T-cell (primary cell): ENCODE measurements at regions not wholly inside any gene's neighbourhood (a gene's known extent, or its start where the extent isn't known, plus 50 kb on each side); places are given as distances from the start of the nearest gene placed in this dataset.
A peak's percentile ranks its signal among the peaks of the same experiment; 100 is the strongest.

Source experiments
- ATAC-seq, 4 experiments: fragments of 200-7000 bp in 3 of 4; fragments of 150-1000 bp in 1 of 4; cut with Tn5 transposase; replicated peaks in 1 of 4; 1 replicate in 3 of 4; 2 replicates in 1 of 4; pipeline ENCODE4 v1.10.0; 2021; ENCODE audit warnings: moderate library complexity in 3 of 4, mild to moderate bottlenecking in 2 of 4, moderate number of reproducible peaks in 1 of 4
- CTCF ChIA-PET, 2 donors: fragments of 300-600 bp; sonication (Branson Sonifier 250); formaldehyde crosslinking; loops; one replicate each; lab custom pipeline; 2022; ENCODE audit warnings: antibody characterized with exemption in 2 of 2; lab: Charles Lee
- POLR2A ChIA-PET, 2 donors: fragments of 300-600 bp; sonication (Branson Sonifier 250); formaldehyde crosslinking; loops; one replicate each; lab custom pipeline; 2022; ENCODE audit warnings: antibody characterized with exemption in 2 of 2; lab: Charles Lee
- DNase-seq, 35 experiments: peaks; one replicate each; pipeline versions ENCODE4 v3.0.0 to v3.0.0-alpha.2; 2013 to 2023
- H3K27ac ChIP-seq: one replicate; pipeline ENCODE4 v1.5.1; 2013; ENCODE audit warnings: low read length
- H3K27me3 ChIP-seq, 2 experiments: replicated peaks in 1 of 2; 1 replicate in 1 of 2; 2 replicates in 1 of 2; pipeline versions ENCODE4 v1.6.1 to v1.7.0; 2013; ENCODE audit warnings: low read length in 1 of 2, mixed read lengths in 1 of 2; ENCODE audit not compliant: control insufficient read depth in 2 of 2, insufficient read depth in 2 of 2; ENCODE audit errors: extremely low read depth in 1 of 2
- H3K36me3 ChIP-seq, 2 donors: 1 replicate in 1 of 2; 2 replicates in 1 of 2; pipeline versions ENCODE4 v1.6.1 to v1.7.0; 2013; ENCODE audit warnings: low read length in 1 of 2; ENCODE audit not compliant: control insufficient read depth in 2 of 2, insufficient read depth in 1 of 2; ENCODE audit errors: extremely low read depth in 1 of 2
- H3K4me1 ChIP-seq, 2 experiments: 1 replicate in 1 of 2; 2 replicates in 1 of 2; pipeline versions ENCODE4 v1.6.1 to v1.7.0; 2013; ENCODE audit warnings: low read length in 2 of 2, mixed read lengths in 1 of 2; ENCODE audit not compliant: insufficient read depth in 2 of 2, control insufficient read depth in 1 of 2; ENCODE audit errors: extremely low read depth in 1 of 2
- H3K4me3 ChIP-seq, 2 donors: 1 replicate in 1 of 2; 2 replicates in 1 of 2; pipeline versions ENCODE4 v1.5.1 to v1.7.0; 2013; ENCODE audit warnings: mild to moderate bottlenecking in 2 of 2, low read length in 1 of 2, moderate library complexity in 1 of 2; ENCODE audit not compliant: control insufficient read depth in 1 of 2; ENCODE audit errors: extremely low read depth in 1 of 2
- H3K9me3 ChIP-seq: 2 replicates; pipeline ENCODE4 v1.7.0; 2013
- H3K27ac Mint-ChIP-seq, 2 donors: one replicate each; pipeline ENCODE4 v1.8.0; 2020 to 2021; ENCODE audit warnings: mild to moderate bottlenecking in 2 of 2, mixed read lengths in 2 of 2
- H3K27me3 Mint-ChIP-seq, 2 donors: one replicate each; pipeline ENCODE4 v1.8.0; 2021 to 2022; ENCODE audit warnings: mixed read lengths in 2 of 2
- H3K36me3 Mint-ChIP-seq: one replicate; pipeline ENCODE4 v1.8.0; 2021; ENCODE audit warnings: mixed read lengths
- H3K4me1 Mint-ChIP-seq, 3 donors: one replicate each; pipeline ENCODE4 v1.8.0; 2020 to 2022; ENCODE audit warnings: mixed read lengths in 3 of 3, mild to moderate bottlenecking in 1 of 3
- H3K4me3 Mint-ChIP-seq, 3 donors: one replicate each; pipeline ENCODE4 v1.8.0; 2020 to 2022; ENCODE audit warnings: mild to moderate bottlenecking in 3 of 3, mixed read lengths in 3 of 3, moderate library complexity in 3 of 3
- H3K9me3 Mint-ChIP-seq, 3 donors: one replicate each; pipeline ENCODE4 v1.8.0; 2020 to 2022; ENCODE audit warnings: mixed read lengths in 3 of 3
- WGBS: methylation state at CpG from one replicate; pipeline ENCODE4 v1.1.5; 2013; ENCODE audit warnings: missing lambda C conversion rate; ENCODE audit not compliant: insufficient coverage; 5-methylcytosine and 5-hydroxymethylcytosine counted together

DNA sequence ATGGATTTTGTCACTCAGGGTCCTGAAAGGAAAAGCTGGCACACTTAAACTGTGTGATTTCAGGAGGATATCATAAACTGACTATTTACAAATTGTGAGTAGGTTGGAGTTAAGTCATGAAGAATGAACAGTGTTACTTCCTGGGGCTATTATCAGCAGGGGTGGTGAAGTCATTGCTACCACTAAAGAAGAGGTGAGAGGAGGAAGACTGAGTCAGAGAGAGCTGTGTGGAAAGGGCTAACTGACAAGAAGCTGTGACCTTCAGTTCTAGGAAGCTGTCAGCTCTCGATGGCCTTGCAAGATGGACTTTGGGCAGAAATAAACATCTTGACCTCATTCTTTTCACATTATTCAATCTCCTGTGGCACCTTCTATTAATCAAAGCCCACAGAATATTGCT lies 72.3 kb upstream of the STARD4 start:
- H3K27me3 ChIP-seq, result no peaks in the 10 kb centered on the region
- H3K36me3 Mint-ChIP-seq, result no peaks in the 10 kb centered on the region
- CTCF ChIA-PET, result no interaction called here
- H3K4me3 Mint-ChIP-seq, result no peak overlapping the region
- no peaks in the 10 kb centered on the region for H3K9me3 ChIP-seq
- H3K27ac ChIP-seq, result no peak overlapping the region
- H3K9me3 Mint-ChIP-seq, result no peaks in the 10 kb centered on the region
- H3K4me3 ChIP-seq, result no peak overlapping the region
- ATAC-seq, result no peak
- no CpG with 5 or more reads among the region's 1 CpG for WGBS
- no peaks in the 10 kb centered on the region for H3K4me1 ChIP-seq
- H3K27me3 Mint-ChIP-seq, result peaks cover 5 to 25% of the 10 kb centered on the region in 2 donors
- H3K4me1 Mint-ChIP-seq, result no peaks in the 10 kb centered on the region
- no peaks in the 10 kb centered on the region for H3K36me3 ChIP-seq
- peak in 1 of 35 experiments; percentile 3 for DNase-seq
- POLR2A ChIA-PET, result no interaction called here
- no peak overlapping the region for H3K27ac Mint-ChIP-seq

DNA sequence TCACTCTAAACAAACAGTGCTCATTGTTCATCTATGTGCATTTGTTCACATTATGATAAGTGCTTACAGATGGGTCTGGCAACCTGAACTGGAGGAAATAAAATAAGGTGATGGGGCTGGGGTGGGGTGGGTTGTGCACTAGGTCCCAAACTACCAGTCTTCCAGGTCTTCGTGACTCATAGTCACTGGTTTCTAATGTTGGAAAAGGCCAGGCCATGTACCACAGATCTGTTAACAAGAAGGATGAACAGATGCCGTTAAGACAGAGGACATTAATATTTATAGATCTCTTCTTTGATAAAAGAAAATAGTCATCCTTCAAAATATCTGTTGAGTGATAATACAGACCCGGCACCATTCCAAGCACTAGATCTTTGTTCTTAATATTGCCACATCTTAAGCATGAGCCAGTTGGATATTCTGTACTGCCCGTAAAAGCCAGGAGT lies 71.4 kb upstream of the STARD4 start:
- Histone ChIP-seq H3K27me3 (no peaks in the 10 kb centered on the region), H3K9me3 (no peaks in the 10 kb centered on the region), H3K36me3 (no peaks in the 10 kb centered on the region), H3K4me3 (no peak overlapping the region), H3K4me1 (no peaks in the 10 kb centered on the region), H3K27ac (no peak overlapping the region)
- no peak for ATAC-seq
- CTCF ChIA-PET, result no interaction called here
- H3K4me3 Mint-ChIP-seq, result no peak overlapping the region
- 100% methylated on average over 1 of the region's 4 CpGs for WGBS
- POLR2A ChIA-PET, result no interaction called here
- no peak for DNase-seq
- no peaks in the 10 kb centered on the region for H3K36me3 Mint-ChIP-seq
- no peaks in the 10 kb centered on the region for H3K4me1 Mint-ChIP-seq
- H3K9me3 Mint-ChIP-seq, result no peaks in the 10 kb centered on the region
- peaks cover 5 to 25% of the 10 kb centered on the region in 2 donors for H3K27me3 Mint-ChIP-seq
- no peak overlapping the region for H3K27ac Mint-ChIP-seq

DNA sequence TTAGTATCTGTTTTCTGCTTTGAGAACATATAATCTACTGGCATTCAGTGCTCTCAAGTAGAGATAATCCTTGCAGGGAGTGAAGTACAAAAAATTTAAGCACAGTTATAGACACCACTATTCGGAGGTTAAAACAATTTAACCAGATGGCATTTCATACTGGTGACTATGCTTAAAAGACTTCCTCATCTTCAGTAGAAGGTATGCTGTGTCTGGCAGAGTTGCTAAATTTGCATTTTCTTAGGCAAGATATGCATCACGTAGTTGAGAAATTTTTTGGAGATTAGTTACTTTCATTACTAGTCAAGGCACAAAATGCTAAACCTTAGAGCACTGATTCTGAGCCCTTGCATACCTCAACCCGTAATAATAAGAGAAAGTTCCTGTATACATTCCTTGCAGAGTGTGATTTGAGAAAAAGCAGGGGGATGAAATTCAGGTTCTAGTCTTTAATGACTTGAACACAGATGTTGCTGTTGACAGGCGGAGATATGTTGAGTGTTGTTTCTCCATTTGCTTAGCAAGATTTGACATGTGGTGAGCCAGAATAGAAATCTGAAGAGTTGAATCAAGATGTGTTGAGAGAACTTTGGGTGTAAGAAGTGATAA lies 70.8 kb upstream of the STARD4 start:
- DNase-seq, result no peak
- no peaks in the 10 kb centered on the region for H3K36me3 Mint-ChIP-seq
- ATAC-seq, result no peak
- peaks cover 5 to 23% of the 10 kb centered on the region in 2 donors for H3K27me3 Mint-ChIP-seq
- no peak overlapping the region for H3K27ac Mint-ChIP-seq
- H3K4me1 ChIP-seq, result no peaks in the 10 kb centered on the region
- H3K36me3 ChIP-seq, result no peaks in the 10 kb centered on the region
- H3K9me3 ChIP-seq, result no peaks in the 10 kb centered on the region
- H3K4me3 Mint-ChIP-seq, result no peak overlapping the region
- no peak overlapping the region for H3K4me3 ChIP-seq
- ChIA-PET CTCF (no interaction called here), POLR2A (no interaction called here)
- no peaks in the 10 kb centered on the region for H3K4me1 Mint-ChIP-seq
- H3K9me3 Mint-ChIP-seq, result peaks cover 0 to 4% (median 0%) of the 10 kb centered on the region in 3 donors
- 92% methylated on average over 1 of the region's 4 CpGs for WGBS
- no peak overlapping the region for H3K27ac ChIP-seq
- H3K27me3 ChIP-seq, result no peaks in the 10 kb centered on the region

DNA sequence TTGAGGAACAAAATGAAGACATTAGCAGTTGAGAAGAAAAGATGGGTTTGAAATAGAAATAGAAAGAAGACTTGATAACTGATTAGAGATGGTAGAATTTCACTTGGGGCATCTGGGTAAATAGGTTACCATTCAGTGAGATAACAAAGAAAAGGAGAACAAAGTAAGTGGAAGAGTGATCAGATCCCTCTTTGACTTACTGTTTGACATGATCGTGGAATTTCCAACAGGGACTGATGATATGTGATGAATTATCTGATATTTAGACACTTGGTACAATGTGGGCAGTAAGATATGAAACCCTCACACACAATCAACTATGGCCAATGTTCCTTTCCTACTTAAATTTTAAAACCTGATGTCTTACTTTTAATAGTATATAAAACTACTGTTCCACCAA lies 70.1 kb upstream of the STARD4 start:
- Histone ChIP-seq H3K27ac (no peak overlapping the region), H3K36me3 (no peaks in the 10 kb centered on the region), H3K27me3 (no peaks in the 10 kb centered on the region), H3K4me1 (no peaks in the 10 kb centered on the region), H3K4me3 (no peak overlapping the region), H3K9me3 (no peaks in the 10 kb centered on the region)
- ChIA-PET CTCF (no interaction called here), POLR2A (no interaction called here)
- H3K27me3 Mint-ChIP-seq, result peaks cover 5 to 19% of the 10 kb centered on the region in 2 donors
- DNase-seq (no peak), ATAC-seq (no peak)
- H3K36me3 Mint-ChIP-seq, result no peaks in the 10 kb centered on the region
- no CpG with 5 or more reads among the region's 1 CpG for WGBS
- no peaks in the 10 kb centered on the region for H3K4me1 Mint-ChIP-seq
- peaks cover 0 to 4% (median 0%) of the 10 kb centered on the region in 3 donors for H3K9me3 Mint-ChIP-seq
- H3K4me3 Mint-ChIP-seq, result no peak overlapping the region
- no peak overlapping the region for H3K27ac Mint-ChIP-seq

DNA sequence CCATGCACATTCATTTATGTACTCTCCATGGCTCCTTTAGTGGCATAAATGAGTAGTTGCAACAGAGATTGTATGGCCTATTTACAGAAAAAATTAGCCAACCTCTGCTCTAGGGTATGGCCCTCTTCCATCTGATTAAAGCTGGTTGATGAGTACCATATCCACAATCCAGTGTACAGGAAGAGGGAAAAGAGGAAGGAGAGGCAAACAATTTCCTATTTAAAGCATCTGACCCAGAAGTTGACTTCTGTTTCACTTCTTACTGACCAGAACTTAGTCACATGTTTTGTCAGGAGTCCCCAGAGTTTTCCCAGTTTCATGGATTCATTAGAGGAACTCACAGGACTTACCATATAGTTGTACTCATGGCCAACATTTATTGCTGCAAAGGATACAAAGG lies 68.6 kb upstream of the STARD4 start:
- H3K4me3 ChIP-seq, result no peak overlapping the region
- DNase-seq (no peak), ATAC-seq (no peak)
- Mint-ChIP-seq H3K4me3 (no peak overlapping the region), H3K9me3 (peaks cover 0 to 4% (median 0%) of the 10 kb centered on the region in 3 donors), H3K27ac (no peak overlapping the region), H3K36me3 (no peaks in the 10 kb centered on the region), H3K4me1 (no peaks in the 10 kb centered on the region), H3K27me3 (peaks cover 5 to 18% of the 10 kb centered on the region in 2 donors)
- no peaks in the 10 kb centered on the region for H3K9me3 ChIP-seq
- no peak overlapping the region for H3K27ac ChIP-seq
- ChIA-PET POLR2A (no interaction called here), CTCF (no interaction called here)
- H3K27me3 ChIP-seq, result no peaks in the 10 kb centered on the region
- H3K4me1 ChIP-seq, result no peaks in the 10 kb centered on the region
- H3K36me3 ChIP-seq, result no peaks in the 10 kb centered on the region

DNA sequence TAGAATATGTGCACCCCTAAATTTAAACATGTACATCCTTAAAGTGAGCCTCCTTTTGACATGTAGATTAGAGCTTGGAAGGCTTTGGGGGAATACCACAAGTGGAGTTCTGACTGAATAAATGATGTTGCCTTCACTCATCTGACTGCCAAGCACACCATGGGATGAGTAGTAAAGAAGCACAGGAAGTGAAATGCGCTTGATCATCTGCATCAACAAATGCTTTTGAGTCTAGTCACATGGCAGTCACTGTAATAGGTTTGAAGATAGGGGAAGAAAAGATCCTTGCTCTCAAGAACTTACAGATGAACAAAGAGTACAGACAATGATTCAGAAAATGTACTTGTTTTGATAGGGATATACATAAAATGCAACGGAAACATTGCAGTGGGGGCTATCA lies 62.0 kb upstream of the STARD4 start:
- 80% methylated on average over 1 of the region's 2 CpGs for WGBS
- no peak overlapping the region for H3K27ac ChIP-seq
- H3K9me3 ChIP-seq, result no peaks in the 10 kb centered on the region
- H3K27me3 ChIP-seq, result no peaks in the 10 kb centered on the region
- Mint-ChIP-seq H3K4me1 (peaks cover 0 to 4% (median 0%) of the 10 kb centered on the region in 3 donors), H3K9me3 (peaks cover 0 to 4% (median 0%) of the 10 kb centered on the region in 3 donors), H3K27ac (no peak overlapping the region), H3K36me3 (no peaks in the 10 kb centered on the region), H3K27me3 (peaks cover 11 to 19% of the 10 kb centered on the region in 2 donors), H3K4me3 (no peak overlapping the region)
- H3K36me3 ChIP-seq, result no peaks in the 10 kb centered on the region
- no peak overlapping the region for H3K4me3 ChIP-seq
- no peak for ATAC-seq
- no peak for DNase-seq
- ChIA-PET POLR2A (no interaction called here), CTCF (interaction anchor here in 1 of 2 donors (0.6 kb wide), 1 partner anchor 107 kb away, joined by 3 read pairs; no protein-coding TSS in a partner anchor)
- H3K4me1 ChIP-seq, result no peaks in the 10 kb centered on the region

DNA sequence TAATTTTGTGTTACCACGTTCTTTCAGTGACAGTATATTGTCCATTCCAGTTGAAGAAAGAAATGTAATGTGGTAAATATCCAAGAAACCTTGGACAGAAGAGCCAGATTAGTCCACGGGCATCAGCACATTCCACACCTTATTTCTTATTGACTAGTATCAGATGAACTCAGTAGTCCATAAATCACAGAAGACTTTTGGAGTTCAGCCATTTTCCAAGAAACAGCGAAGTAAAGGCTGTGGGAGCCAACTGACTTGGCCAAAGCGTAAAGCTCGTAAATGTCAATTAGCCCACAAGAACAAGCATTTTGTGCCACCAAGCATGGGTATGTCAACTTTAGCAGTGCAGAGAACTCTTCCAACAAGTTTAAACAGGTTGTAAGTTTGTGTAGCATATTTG lies 60.2 kb upstream of the STARD4 start:
- WGBS, result 100% methylated on average over 1 of the region's 5 CpGs
- H3K27ac Mint-ChIP-seq, result no peak overlapping the region
- peaks cover 0 to 3% (median 0%) of the 10 kb centered on the region in 3 donors for H3K9me3 Mint-ChIP-seq
- Histone ChIP-seq H3K4me1 (no peaks in the 10 kb centered on the region), H3K4me3 (no peak overlapping the region), H3K9me3 (no peaks in the 10 kb centered on the region), H3K27me3 (no peaks in the 10 kb centered on the region), H3K36me3 (no peaks in the 10 kb centered on the region), H3K27ac (no peak overlapping the region)
- peaks cover 0 to 4% (median 0%) of the 10 kb centered on the region in 3 donors for H3K4me1 Mint-ChIP-seq
- DNase-seq, result no peak
- H3K27me3 Mint-ChIP-seq, result peaks cover 15 to 19% of the 10 kb centered on the region in 2 donors
- POLR2A ChIA-PET, result no interaction called here
- CTCF ChIA-PET, result no interaction called here
- no peaks in the 10 kb centered on the region for H3K36me3 Mint-ChIP-seq
- no peak overlapping the region for H3K4me3 Mint-ChIP-seq
- ATAC-seq, result no peak
